ENCODE measurements at regions not wholly inside any gene's neighbourhood (a gene's known extent, or its start where the extent isn't known, plus 50 kb on each side); places are given as distances from the start of the nearest gene placed in this dataset.
"Not testable (repeated sequence)": the region's sequence is repeated elsewhere in the genome, so short reads cannot be mapped to it uniquely, and the experiment has no call there.

DNA sequence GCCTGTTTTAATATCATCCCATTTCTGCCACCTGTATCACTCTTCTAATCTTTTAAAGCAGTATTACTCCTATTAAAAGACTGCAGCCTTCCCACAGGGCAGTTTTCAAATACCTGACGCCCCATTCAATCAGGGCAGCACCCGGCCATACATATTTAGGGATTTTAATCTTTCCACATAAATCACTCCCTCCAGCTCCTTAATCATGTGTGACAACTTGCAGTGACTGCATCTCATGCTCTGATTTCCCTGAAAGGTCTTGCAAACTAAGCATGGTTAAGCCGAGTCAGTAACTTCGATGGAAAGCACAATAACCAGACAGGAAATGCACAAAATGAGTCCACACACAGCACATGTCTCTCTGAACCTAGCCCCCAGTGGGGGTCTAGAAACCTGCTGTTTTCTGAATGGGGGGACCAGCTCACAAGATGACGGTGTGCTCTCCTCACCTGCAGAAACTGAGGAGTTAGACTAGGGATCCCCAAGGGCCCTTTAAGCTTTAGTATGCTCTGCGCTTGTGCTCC lies 116.9 kb upstream of the CREB1 start:
- ATAC-seq (ENCODE audit: poor library complexity), result no peak
- intact Hi-C loops (cut with DNase I), result no loop called here
- DNase-seq, result no peak

DNA sequence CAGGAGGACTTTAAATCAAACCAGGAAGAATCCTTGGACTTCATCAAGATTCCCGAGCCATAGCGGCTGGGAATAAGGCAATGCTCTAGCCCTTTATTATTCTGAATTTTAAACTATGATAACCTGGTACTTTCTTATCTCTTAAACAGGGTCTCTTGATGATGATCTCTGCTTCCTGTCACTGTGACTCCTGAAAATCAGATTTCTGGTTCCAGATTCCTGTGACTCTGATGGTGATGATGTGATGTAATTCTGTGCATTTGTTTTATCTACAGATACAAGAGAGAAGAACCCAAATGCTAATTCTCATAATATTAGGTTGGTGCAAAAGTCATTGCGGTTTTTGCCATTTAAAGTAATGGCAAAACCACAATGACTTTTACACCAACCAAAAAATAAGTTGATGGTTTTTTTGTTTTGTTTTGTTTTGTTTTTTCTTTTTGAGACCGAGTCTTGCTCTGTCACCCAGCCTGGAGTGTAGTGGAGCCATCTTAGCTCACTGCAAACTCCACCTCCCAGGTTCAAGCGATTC lies 116.3 kb upstream of the CREB1 start:
- DNase-seq (no peak), ATAC-seq (ENCODE audit: poor library complexity) (no peak)
- intact Hi-C loops (cut with DNase I), result no loop called here

DNA sequence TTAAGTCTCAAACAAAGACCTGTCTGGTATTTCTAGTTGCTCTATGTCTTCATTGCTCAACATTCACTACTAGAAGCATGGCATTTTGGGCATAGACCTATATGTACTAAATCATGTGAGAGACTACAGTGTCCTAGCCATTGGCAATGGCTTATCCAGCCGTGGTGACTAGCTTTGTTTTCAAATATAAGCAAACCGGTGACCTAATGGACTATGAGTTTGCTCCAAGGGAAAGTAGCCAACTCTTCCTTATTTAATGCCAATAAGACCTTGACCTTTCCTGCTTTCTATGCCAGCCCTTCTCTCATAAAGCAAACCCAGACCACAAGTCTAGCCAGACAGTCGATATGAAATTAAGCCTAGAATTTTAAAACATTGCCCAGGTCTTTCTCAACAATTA lies 113.7 kb upstream of the CREB1 start:
- DNase-seq (no peak), ATAC-seq (ENCODE audit: poor library complexity) (no peak)
- intact Hi-C loops (cut with DNase I), result no loop called here

DNA sequence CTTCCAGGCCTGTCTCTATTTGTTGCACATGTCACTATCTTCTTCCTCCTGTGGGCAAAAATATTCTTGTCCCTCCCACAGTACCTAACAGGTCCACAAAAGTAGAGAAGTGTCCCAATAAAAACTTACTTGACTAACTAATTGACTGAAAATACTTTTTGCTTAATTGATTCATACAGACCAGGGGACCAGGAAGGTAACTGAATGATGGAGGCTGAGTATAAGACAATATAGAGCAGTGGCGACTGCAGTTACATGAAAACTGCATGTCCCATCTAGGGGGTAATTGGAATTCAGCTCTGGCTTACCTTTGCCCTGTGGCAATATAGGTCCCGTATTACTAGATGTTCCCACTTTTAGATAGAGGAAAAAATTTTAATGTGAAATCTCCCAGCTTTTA lies 112.9 kb upstream of the CREB1 start:
- DNase-seq (no peak), ATAC-seq (ENCODE audit: poor library complexity) (no peak)
- intact Hi-C loops (cut with DNase I), result no loop called here

DNA sequence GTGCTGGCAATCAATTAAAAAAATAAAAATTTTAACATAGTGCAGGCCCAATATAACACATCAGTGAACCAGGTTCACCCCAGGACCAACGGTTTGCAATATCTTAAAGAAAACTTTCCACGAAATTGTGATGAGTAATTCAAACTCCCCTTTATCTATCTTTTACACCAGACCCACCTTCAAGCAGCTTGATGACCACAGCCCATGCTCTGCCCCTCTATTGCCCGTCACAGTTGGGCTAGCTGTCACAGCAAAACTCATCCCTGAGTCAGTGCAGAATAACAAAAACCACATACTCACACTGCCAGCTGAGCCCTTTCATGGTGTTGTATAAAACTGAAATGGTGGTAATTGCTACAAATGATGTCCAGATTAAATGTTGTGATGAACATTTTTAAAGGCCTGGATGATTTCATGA lies 112.5 kb upstream of the CREB1 start:
- intact Hi-C loops (cut with DNase I), result no loop called here
- no peak for DNase-seq
- ATAC-seq (ENCODE audit: poor library complexity), result no peak

DNA sequence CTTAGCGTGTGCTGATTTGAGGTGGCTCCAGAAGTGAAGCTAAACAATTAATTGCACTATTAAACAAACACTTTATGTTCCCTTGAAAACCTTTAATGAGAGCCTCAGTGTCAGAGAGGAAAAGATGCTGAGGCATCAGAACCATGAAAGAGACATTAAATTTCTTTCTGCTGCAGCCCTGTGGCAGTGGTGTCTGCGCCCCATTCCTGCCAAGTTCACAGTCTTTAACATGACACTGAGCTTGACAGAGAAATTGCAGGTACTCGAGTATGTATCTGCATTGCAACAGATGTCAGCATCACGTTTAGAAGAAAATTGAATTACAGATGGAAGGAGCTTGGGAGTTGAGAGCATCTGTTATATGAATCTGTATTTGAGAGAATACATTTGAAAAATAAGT lies 111.3 kb upstream of the CREB1 start:
- intact Hi-C loops (cut with DNase I), result no loop called here
- DNase-seq, result no peak
- ATAC-seq (ENCODE audit: poor library complexity), result no peak

DNA sequence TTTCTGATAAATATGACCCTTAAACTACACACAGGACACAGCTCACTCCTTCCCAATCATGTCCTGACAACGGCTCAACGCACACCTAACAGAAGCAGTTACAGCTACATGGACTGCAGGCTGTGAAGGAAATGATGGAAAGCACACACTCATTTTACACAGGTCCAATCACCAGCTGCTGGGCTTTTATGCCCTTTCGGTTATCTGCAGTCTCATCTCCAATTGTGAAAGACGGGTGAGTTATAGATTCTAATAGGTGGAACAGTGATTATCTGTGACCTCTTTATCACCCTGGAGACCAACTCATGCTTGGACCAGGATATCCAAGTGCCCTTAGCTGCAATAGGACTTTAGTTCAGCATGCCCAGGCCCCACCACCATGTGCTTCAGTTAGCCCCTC lies 110.4 kb upstream of the CREB1 start:
- ATAC-seq (ENCODE audit: poor library complexity) (no peak), DNase-seq (no peak)
- intact Hi-C loops (cut with DNase I), result no loop called here

DNA sequence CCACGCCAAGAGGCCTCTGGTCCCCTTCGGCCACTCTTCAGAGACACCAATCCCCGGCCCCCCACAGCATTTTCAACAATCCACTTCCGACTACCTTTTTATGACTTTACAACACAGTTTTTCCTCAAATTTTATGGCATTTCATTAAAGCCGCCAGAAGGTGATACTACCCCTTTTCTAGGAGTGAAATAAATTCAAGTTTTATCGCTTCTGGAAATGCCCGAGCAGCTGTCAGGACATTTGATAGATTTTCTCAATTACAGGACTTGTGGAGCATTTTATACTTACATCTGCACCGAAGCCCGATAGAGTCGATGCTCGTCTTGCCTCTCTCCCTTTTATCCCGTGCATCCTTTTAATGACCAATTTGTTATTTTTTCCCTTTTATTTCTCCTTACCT lies 108.1 kb upstream of the CREB1 start:
- intact Hi-C loops (cut with DNase I), result no loop called here
- no peak for DNase-seq
- ATAC-seq (ENCODE audit: poor library complexity), result no peak

DNA sequence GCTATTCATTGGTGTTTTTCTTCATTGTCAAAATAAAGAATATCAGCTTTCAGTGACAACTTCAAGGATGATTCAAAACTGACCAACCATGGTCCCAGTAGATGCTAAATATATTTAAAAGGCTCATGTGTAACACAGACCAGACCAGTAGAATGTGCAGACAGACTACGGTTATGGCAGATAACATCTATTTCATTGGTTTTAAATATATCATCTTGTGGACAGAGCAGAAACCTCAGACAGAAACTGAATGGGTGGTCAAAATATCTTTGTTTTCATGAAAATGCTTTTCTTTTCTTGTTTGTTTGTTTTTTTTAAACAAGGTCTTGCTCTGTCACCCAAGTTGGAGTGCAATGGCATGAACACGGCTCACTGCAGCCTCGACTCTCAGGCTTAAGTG lies 107.4 kb upstream of the CREB1 start:
- DNase-seq (no peak), ATAC-seq (ENCODE audit: poor library complexity) (no peak)

DNA sequence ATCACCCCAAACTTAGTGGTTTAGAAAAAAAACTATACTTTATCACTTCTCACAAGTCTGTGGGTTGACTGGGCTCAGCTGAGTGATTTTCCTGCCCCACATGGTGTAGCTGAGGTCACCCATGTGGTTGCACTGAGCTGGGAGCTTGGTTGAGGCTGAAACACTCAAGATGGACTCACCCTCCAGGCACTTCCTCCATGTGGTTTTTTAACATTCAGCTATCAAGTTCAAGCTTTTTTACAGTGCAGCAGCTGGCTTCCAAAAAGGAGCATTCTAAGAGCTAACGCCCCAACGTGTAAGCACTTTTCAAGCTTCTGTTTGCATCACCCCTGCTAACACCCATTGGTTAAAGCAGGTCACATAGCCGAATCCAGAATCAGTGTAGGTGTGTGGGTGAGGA lies 105.9 kb upstream of the CREB1 start:
- DNase-seq (no peak), ATAC-seq (ENCODE audit: poor library complexity) (no peak)
- intact Hi-C loops (cut with DNase I), result no loop called here

More for the DNA sequence above, 107.4 kb upstream of the CREB1 start:
- intact Hi-C loops (cut with DNase I), result no loop called here

DNA sequence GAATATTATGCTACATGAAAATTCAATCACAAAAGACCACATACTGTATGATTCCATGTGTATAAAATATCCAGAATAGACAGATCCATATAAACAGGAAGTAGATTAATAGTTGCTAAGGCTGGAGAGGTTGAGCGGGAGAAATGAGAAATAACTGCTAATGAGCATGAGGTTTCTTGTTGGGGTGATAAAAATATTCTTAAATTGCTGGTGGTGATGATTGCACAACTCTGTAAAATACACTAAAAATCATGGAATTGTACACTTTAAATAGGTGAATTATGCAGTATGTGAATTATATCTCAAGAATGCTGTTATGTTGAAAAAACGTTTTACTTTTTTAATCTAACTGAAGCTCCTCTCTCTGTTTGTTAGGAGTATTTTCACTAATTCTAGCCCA lies 101.8 kb upstream of the CREB1 start:
- DNase-seq (no peak), ATAC-seq (ENCODE audit: poor library complexity) (no peak)
- intact Hi-C loops (cut with DNase I), result no loop called here

DNA sequence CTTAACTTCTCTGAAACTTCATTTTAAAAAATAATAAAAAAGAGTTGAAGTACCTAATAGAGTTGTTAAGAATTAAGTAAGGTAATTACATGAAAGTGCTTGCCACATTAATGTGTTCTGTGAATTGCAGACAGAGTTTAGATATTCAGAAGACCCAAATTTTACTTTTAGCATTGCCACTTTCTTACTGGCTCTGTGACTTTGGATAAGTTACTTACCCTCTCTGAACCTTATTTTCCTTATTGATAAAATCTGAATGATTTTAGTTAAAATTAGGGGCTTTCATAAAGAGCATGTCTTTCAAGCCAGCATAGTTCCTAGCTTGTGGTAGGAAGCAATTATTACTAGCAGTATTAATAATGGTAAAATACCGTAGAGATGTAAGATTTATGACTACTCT lies 101.2 kb upstream of the CREB1 start:
- intact Hi-C loops (cut with DNase I), result no loop called here
- DNase-seq (no peak), ATAC-seq (ENCODE audit: poor library complexity) (no peak)

DNA sequence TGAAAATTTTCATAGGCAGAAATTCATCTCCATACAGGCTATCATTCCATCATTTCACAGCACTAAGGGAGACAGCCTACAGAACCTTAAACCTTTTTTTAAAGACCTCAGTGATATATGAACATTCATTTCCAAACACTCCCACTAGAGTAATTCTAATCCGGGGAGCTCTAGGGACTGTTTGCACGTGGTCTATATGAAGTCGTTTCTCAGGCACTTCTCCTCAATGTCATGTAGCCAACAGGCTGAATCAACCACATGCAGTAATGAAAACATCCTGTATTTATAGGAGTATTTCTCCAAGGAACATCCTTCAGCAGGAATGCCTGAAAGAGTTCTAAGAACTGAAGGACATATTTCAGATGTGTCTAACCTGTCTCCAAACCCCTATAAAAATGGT lies 97.3 kb upstream of the CREB1 start:
- DNase-seq (no peak), ATAC-seq (ENCODE audit: poor library complexity) (no peak)
- intact Hi-C loops (cut with DNase I), result no loop called here

DNA sequence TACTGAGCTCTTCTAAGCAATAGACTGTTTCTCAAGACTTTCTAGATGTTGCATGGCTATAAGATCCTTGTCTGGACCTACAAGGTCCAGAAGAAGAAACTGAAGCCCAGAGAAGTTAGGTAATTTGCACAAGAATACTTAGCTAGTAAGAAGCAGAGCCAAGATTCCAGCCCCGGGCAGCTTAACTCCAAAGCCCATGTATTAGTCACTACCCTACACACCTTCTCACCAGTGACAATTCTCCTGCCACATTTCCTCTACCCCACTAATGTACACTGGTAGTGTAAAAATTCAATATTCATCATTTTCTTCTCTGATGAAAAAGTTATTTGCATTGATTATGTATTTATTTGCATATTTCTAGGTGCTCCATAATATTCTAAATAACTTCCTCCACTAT lies 95.5 kb upstream of the CREB1 start:
- intact Hi-C loops (cut with DNase I), result no loop called here
- ATAC-seq (ENCODE audit: poor library complexity) (no peak), DNase-seq (no peak)

DNA sequence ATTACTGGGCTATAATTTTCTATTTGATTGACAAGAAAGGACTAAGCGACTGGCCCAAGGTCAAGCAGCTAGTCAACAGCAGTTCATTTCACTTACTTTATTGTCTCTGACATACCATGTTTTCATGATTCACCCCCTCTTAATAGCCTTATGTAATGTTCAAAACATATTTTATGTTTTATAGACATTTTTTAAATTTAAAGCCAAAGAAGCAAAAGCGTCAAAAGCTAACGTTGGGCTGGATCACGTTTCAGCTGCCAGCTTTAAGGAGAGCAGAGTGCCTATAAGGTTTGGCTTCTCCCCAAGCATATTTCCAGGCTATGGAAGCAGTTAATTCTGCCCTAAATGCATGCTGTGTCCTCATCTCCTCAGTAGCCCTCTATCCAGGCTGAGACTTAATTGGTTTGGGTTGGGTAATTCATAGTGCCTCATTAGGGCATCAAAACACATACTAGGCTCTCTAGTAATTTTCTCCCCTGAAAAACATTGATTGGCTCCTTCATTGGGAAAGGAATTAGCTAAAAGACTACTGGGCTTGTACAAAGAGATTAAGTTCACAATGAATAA lies 94.8 kb upstream of the CREB1 start:
- DNase-seq, result no peak
- intact Hi-C loops (cut with DNase I), result no loop called here
- no peak for ATAC-seq (ENCODE audit: poor library complexity)

DNA sequence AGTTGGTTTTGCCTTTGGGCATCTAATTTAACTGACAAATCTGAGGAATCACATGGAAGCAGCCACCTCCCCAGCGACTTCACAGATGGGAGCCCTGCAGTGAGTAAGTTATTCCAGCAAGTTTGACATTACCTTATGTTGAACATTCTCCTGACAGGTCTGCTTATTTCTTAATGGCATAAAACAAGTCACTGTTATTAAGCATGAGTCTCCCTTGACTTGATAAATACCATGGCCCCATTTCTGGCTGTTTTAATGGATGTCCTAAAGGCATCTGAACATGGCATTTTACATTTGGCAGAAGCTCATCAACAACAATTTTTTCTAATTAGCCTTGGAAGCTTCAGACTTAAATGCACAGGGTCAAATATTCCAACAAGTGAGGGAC lies 92.6 kb upstream of the CREB1 start:
- no peak for DNase-seq
- intact Hi-C loops (cut with DNase I), result no loop called here
- ATAC-seq (ENCODE audit: poor library complexity), result no peak

DNA sequence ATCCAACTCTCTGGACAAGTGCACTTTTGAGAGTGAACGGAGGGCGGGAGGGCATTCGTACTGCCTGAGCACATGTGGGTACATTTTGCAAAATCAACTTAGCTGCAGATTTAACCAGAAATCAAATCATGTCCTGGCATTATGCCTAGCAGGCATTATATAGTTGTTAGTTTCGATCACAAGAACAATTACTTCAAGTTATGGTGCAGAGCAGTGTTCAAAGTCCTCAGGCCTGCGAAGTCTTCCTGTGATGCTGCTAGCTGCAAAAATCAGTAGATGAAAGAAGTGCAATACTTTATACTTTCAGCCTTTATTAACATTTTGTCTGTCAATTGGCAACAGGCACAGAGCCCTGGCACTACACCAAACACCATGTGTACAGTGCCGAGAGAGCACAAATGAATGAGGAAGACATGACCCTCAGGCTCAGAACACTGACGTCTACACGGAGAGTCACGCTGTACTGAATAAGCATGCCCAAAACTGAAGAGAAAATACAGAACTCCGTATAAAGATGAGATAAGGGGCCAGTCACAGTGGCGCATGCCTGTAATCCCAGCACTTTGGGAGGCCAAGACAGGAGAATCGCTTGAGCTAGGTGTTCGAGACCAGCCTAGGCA lies 92.1 kb upstream of the CREB1 start:
- intact Hi-C loops (cut with DNase I), result no loop called here
- ATAC-seq (ENCODE audit: poor library complexity) (no peak), DNase-seq (no peak)

DNA sequence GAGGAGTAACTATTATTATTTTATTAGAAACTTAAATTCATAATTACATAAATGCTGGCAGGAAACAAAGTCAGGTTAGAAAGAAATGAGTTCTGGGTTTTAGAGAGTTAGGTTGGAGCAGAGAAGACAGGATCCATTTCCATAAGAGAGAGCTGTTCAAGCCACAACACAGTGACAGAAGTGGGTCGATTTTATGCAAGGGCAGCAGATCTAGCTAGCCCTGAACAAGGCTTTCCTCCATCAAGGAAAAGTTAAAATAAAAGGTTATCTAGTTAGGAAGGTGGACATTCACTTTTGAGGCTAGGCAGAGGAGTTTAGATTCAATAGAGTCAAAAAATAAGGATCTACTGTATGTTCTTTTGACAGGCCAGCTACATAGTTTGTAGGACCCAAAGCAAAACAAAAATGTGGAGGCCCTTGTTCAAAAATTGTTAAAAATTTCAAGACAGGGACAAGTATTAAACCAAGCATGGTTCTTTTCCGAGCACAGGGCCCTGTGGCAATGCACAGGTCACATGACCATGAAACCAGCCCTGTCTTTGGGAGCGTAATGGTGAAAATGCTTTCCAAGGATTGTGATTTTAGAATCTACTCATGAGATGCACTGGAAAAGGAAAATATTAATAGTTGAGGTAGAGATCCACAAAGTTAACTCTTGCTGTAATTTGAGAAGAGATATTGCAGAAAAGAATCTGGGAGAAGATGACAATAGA lies 91.2 kb upstream of the CREB1 start:
- intact Hi-C loops (cut with DNase I), result no loop called here
- ATAC-seq (ENCODE audit: poor library complexity) (no peak), DNase-seq (no peak)

DNA sequence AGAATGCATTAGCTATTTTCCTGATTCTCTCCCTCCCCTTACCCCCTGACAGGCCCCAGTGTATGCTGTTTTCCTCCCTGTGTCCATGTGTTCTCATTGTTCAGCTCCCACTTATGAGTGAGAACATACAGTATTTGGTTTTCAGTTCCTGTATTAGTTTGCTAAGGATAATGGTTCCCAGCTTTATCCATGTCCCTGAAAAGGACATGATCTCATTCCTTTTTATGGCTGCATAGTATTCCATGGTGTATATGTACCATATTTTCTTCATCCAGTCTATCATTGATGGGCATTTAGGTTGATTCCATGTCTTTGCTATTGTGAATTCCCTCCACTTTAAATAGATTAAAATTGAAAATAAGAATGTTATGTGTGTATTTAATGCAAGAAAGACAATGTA lies 89.9 kb upstream of the CREB1 start:
- intact Hi-C loops (cut with DNase I); DNase-seq; ATAC-seq (ENCODE audit: poor library complexity): not testable (repeated sequence)

DNA sequence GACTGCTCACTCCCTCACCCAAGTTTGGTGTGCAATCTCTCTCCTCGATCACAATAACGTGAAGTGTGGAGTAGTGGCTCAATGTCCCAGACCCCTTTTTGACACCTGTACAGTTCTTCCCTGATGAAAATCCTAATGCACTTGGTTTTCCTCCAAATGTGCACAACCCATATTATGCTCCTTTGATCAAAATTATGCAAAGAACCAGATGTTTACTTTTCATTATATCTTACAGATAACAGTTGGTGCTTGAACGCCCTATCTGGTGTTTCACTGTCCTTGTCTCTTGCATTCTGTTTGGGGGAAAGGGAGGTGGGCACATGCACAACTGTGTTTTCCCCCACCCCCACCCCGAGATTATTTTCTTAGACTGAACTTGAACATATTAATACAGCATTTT lies 85.0 kb upstream of the CREB1 start:
- intact Hi-C loops (cut with DNase I), result no loop called here
- ATAC-seq (ENCODE audit: poor library complexity) (no peak), DNase-seq (no peak)
